WTC11 (cell line): ENCODE measurements at regions not wholly inside any gene's neighbourhood (a gene's known extent, or its start where the extent isn't known, plus 50 kb on each side); places are given as distances from the start of the nearest gene placed in this dataset.

ENCODE experiments used
- ATAC-seq: fragments of 200-7000 bp; cut with Tn5 transposase; 2 replicates; pipeline ENCODE4 v1.10.0; 2021; ENCODE audit warnings: mild to moderate bottlenecking, moderate library complexity
- CTCF ChIA-PET: fragments of 300-600 bp; sonication (Branson Sonifier 250); formaldehyde crosslinking; loops from one replicate; lab custom pipeline; 2021; ENCODE audit warnings: antibody characterized with exemption; lab: Charles Lee
- POLR2A ChIA-PET: fragments of 350-600 bp; sonication (Branson Sonifier 250); formaldehyde crosslinking; loops from one replicate; lab custom pipeline; 2021; ENCODE audit warnings: antibody characterized with exemption; lab: Charles Lee
- DNase-seq: peaks from one replicate; pipeline ENCODE4 v3.0.0; 2021; ENCODE audit warnings: low spot score
- H3K27ac Mint-ChIP-seq: 2 replicates; pipeline ENCODE4 v1.8.0; 2021; ENCODE audit warnings: mixed read lengths
- H3K27me3 Mint-ChIP-seq: 2 replicates; pipeline ENCODE4 v1.8.0; 2021; ENCODE audit warnings: low read depth, mild to moderate bottlenecking, moderate library complexity, mixed read lengths
- H3K36me3 Mint-ChIP-seq: 2 replicates; pipeline ENCODE4 v1.8.0; 2021; ENCODE audit warnings: mixed read lengths
- H3K4me1 Mint-ChIP-seq: 2 replicates; pipeline ENCODE4 v1.8.0; 2022; ENCODE audit warnings: mixed read lengths
- H3K4me3 Mint-ChIP-seq: 2 replicates; pipeline ENCODE4 v1.8.0; 2021; ENCODE audit warnings: mild to moderate bottlenecking, moderate library complexity, mixed read lengths
- H3K9me3 Mint-ChIP-seq: 2 replicates; pipeline ENCODE4 v1.8.0; 2021; ENCODE audit warnings: mixed read lengths
- AFF4 ChIP-seq: sonication (generic); formaldehyde crosslinking; IDR thresholded peaks from 2 replicates; pipeline ENCODE4 v1.8.1; 2023; ENCODE audit warnings: mild to moderate bottlenecking, missing genetic modification reagents, borderline replicate concordance
- CREB1 ChIP-seq: sonication (generic); formaldehyde crosslinking; IDR thresholded peaks from 2 replicates; pipeline ENCODE4 v1.8.0; 2023; ENCODE audit warnings: mild to moderate bottlenecking, missing genetic modification reagents
- ELF4 ChIP-seq: sonication (generic); formaldehyde crosslinking; IDR thresholded peaks from 2 replicates; pipeline ENCODE4 v1.8.1; 2022; ENCODE audit warnings: low read depth, mild to moderate bottlenecking, moderate library complexity, missing genetic modification reagents
- EMX1 ChIP-seq: fragments of 250-450 bp; sonication (Bioruptor Pico); IDR thresholded peaks from 2 replicates; pipeline ENCODE4 v1.8.0; 2021; ENCODE audit warnings: mild to moderate bottlenecking
- MYBL2 ChIP-seq: sonication (generic); formaldehyde crosslinking; IDR thresholded peaks from 2 replicates; pipeline ENCODE4 v1.8.1; 2023; ENCODE audit warnings: mild to moderate bottlenecking, moderate library complexity, missing genetic modification reagents
- NFE2L1 ChIP-seq: sonication (generic); formaldehyde crosslinking; IDR thresholded peaks from 2 replicates; pipeline ENCODE4 v1.8.1; 2023; ENCODE audit warnings: missing genetic modification reagents
- RORB ChIP-seq: fragments of 250-450 bp; sonication (Bioruptor Pico); IDR thresholded peaks from 2 replicates; pipeline ENCODE4 v1.9.0; 2021; ENCODE audit warnings: mild to moderate bottlenecking
- ZBTB21 ChIP-seq: sonication (generic); formaldehyde crosslinking; IDR thresholded peaks from 2 replicates; pipeline ENCODE4 v1.8.1; 2023; ENCODE audit warnings: mild to moderate bottlenecking, missing genetic modification reagents, borderline replicate concordance
- ZBTB43 ChIP-seq: sonication (generic); formaldehyde crosslinking; IDR thresholded peaks from 2 replicates; pipeline ENCODE4 v1.8.1; 2023; ENCODE audit warnings: mild to moderate bottlenecking, missing genetic modification reagents
- ZNF121 ChIP-seq: sonication (generic); formaldehyde crosslinking; IDR thresholded peaks from 2 replicates; pipeline ENCODE4 v1.8.0; 2023; ENCODE audit warnings: missing genetic modification reagents
- ZNF138 ChIP-seq: sonication (generic); formaldehyde crosslinking; conservative IDR thresholded peaks from 2 replicates; pipeline ENCODE4 v1.8.1; 2022; ENCODE audit warnings: mild to moderate bottlenecking, moderate library complexity, missing genetic modification reagents
- ZNF219 ChIP-seq: sonication (generic); formaldehyde crosslinking; IDR thresholded peaks from 2 replicates; pipeline ENCODE4 v1.8.0; 2023; ENCODE audit warnings: missing genetic modification reagents, mild to moderate bottlenecking, borderline replicate concordance
- ZNF232 ChIP-seq: sonication (generic); formaldehyde crosslinking; IDR thresholded peaks from 2 replicates; pipeline ENCODE4 v1.8.0; 2022; ENCODE audit warnings: mild to moderate bottlenecking, missing genetic modification reagents
- ZNF396 ChIP-seq: fragments of 250-450 bp; sonication (Bioruptor Pico); IDR thresholded peaks from 2 replicates; pipeline ENCODE4 v1.8.0; 2021; ENCODE audit warnings: mild to moderate bottlenecking, moderate library complexity, borderline replicate concordance
- ZNF425 ChIP-seq: fragments of 250-450 bp; sonication (Bioruptor Pico); conservative IDR thresholded peaks from 2 replicates; pipeline ENCODE4 v1.9.0; 2021; ENCODE audit warnings: mild to moderate bottlenecking
- ZNF671 ChIP-seq: fragments of 250-450 bp; sonication (Bioruptor Pico); IDR thresholded peaks from 2 replicates; pipeline ENCODE4 v1.8.0; 2021; ENCODE audit warnings: mild to moderate bottlenecking
- TF ChIP-seq, protein P1 (sequence below): sonication (generic); formaldehyde crosslinking; IDR thresholded peaks from 2 replicates; pipeline ENCODE4 v1.8.1; 2023; ENCODE audit warnings: mild to moderate bottlenecking, missing genetic modification reagents
- TF ChIP-seq, protein P2 (sequence below): sonication (generic); formaldehyde crosslinking; IDR thresholded peaks from 2 replicates; pipeline ENCODE4 v1.8.1; 2022; ENCODE audit warnings: mild to moderate bottlenecking, missing genetic modification reagents, moderate library complexity, borderline replicate concordance
- TF ChIP-seq, protein P3 (sequence below): sonication (generic); formaldehyde crosslinking; IDR thresholded peaks from 2 replicates; pipeline ENCODE4 v1.8.0; 2023; ENCODE audit warnings: missing genetic modification reagents

DNA sequence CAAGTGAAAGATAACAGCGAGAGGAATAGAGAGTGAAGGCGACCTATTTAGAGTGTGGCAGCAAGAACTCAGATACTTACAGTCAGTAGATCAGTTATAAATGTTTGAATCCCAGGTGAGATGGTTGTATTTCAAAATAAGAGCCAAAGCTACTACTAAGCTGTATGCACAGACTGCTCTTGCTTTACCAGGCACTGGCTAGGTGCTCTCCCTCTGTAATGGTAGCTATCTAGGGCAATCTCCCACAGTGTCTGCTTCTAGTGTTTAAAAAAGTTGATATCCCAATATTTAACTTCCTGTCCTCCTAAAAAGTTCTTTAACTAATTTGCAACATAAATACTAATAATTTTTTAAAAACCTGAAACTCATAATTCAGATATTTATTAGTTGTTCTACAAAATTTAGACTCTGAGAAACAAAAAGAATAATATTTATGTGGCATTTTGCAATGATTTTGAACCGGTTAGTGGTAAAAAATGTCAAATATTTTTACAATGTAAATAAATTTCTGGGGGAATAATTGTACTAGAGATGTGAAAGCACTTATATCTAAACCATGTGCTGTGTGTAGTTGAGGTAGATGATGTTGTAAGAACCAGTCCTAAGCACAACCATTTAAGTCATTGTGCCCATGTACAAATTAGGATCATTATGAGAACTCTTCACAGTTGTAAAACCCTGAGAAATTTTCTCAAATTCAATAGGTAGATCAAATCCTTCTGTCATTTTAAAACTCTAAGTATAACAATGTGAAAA, 349.3 kb upstream of the SEMA3D start (continued):
- TF ChIP-seq, protein P1, sequence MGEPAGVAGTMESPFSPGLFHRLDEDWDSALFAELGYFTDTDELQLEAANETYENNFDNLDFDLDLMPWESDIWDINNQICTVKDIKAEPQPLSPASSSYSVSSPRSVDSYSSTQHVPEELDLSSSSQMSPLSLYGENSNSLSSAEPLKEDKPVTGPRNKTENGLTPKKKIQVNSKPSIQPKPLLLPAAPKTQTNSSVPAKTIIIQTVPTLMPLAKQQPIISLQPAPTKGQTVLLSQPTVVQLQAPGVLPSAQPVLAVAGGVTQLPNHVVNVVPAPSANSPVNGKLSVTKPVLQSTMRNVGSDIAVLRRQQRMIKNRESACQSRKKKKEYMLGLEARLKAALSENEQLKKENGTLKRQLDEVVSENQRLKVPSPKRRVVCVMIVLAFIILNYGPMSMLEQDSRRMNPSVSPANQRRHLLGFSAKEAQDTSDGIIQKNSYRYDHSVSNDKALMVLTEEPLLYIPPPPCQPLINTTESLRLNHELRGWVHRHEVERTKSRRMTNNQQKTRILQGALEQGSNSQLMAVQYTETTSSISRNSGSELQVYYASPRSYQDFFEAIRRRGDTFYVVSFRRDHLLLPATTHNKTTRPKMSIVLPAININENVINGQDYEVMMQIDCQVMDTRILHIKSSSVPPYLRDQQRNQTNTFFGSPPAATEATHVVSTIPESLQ (CRISPR knock-in tag), result no peak

DNA sequence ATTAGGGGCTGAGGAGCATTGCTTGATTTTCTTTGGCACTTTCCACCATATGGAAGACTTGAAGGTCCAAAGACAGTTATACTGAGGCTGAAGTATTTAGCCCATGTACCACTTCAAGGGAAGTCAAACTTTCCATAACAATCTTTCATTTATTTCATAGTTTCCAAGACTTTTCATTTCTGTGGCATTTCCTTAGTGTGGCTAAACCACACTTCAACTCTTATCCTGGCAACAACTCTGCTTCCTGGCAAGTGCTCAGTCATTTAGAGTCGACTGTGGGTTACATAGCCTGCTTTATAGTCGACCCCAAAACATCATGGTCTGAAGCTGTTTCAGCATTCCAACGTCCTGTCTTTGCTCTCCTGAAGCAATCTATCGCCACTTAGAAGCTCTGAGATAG, 343.0 kb upstream of the SEMA3D start:
- no peaks in the 10 kb centered on the region for H3K36me3 Mint-ChIP-seq
- ChIA-PET POLR2A (no interaction called here), CTCF (no interaction called here)
- no peak for ATAC-seq
- TF ChIP-seq ZNF121, result no peak
- H3K27me3 Mint-ChIP-seq, result no peaks in the 10 kb centered on the region
- no peaks in the 10 kb centered on the region for H3K4me1 Mint-ChIP-seq
- H3K9me3 Mint-ChIP-seq, result no peaks in the 10 kb centered on the region
- DNase-seq, result no peak
- no peak overlapping the region for H3K4me3 Mint-ChIP-seq
- no peak overlapping the region; the same call in 1 of the 2 replicates for H3K27ac Mint-ChIP-seq

DNA sequence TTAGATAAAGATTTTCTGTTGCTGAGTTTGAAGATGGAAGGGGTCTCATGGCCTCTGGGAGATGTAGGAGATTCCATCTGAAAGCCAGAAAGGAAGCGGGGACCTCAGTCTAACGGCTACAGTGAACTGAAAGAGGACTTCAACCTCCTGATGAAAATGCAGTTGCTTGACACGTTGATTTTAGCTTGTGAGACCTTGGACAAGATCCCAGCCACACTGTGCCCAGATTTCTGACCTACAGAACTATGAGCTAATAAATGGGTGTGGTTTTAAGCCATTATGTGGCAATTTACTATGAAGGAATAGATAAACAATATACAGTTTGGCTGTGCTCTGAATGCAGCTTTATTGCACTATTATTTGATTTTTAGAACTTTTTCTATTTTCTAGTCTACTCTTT, 342.3 kb upstream of the SEMA3D start:
- ATAC-seq (no peak), DNase-seq (no peak)
- H3K4me3 Mint-ChIP-seq, result no peak overlapping the region
- no peaks in the 10 kb centered on the region for H3K4me1 Mint-ChIP-seq
- H3K9me3 Mint-ChIP-seq, result no peaks in the 10 kb centered on the region
- POLR2A ChIA-PET, result no interaction called here
- no peak overlapping the region for H3K27ac Mint-ChIP-seq
- no peaks in the 10 kb centered on the region for H3K36me3 Mint-ChIP-seq
- H3K27me3 Mint-ChIP-seq, result no peaks in the 10 kb centered on the region
- CTCF ChIA-PET, result no interaction called here
- TF ChIP-seq ZNF671 (CRISPR knock-in tag) (no peak), ZNF232 (CRISPR knock-in tag) (no peak), CREB1 (CRISPR knock-in tag) (no peak), RORB (no peak), EMX1 (CRISPR knock-in tag) (no peak), ZNF219 (CRISPR knock-in tag) (no peak), ZNF396 (CRISPR knock-in tag) (no peak), AFF4 (CRISPR knock-in tag) (no peak), ZNF138 (CRISPR knock-in tag) (no peak)

- CTCF ChIA-PET, result no interaction called here
- H3K4me3 Mint-ChIP-seq, result no peak overlapping the region
- H3K27ac Mint-ChIP-seq, result no peak overlapping the region
- POLR2A ChIA-PET, result no interaction called here
- H3K36me3 Mint-ChIP-seq, result no peaks in the 10 kb centered on the region
- ATAC-seq, result no peak
- H3K27me3 Mint-ChIP-seq, result no peaks in the 10 kb centered on the region
- H3K9me3 Mint-ChIP-seq, result no peaks in the 10 kb centered on the region
- no peak for DNase-seq
- no peaks in the 10 kb centered on the region for H3K4me1 Mint-ChIP-seq
- no peak for TF ChIP-seq ZBTB43 (CRISPR knock-in tag)
- TF ChIP-seq ELF4, result no peak
- no peak for TF ChIP-seq NFE2L1 (CRISPR knock-in tag)
- TF ChIP-seq ZNF425 (CRISPR knock-in tag), result no peak
- TF ChIP-seq, protein P2, sequence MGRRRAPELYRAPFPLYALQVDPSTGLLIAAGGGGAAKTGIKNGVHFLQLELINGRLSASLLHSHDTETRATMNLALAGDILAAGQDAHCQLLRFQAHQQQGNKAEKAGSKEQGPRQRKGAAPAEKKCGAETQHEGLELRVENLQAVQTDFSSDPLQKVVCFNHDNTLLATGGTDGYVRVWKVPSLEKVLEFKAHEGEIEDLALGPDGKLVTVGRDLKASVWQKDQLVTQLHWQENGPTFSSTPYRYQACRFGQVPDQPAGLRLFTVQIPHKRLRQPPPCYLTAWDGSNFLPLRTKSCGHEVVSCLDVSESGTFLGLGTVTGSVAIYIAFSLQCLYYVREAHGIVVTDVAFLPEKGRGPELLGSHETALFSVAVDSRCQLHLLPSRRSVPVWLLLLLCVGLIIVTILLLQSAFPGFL (CRISPR knock-in tag), result no peak
- no peak for TF ChIP-seq MYBL2 (CRISPR knock-in tag)
- no peak for TF ChIP-seq ZBTB21 (CRISPR knock-in tag)
- TF ChIP-seq, protein P3, sequence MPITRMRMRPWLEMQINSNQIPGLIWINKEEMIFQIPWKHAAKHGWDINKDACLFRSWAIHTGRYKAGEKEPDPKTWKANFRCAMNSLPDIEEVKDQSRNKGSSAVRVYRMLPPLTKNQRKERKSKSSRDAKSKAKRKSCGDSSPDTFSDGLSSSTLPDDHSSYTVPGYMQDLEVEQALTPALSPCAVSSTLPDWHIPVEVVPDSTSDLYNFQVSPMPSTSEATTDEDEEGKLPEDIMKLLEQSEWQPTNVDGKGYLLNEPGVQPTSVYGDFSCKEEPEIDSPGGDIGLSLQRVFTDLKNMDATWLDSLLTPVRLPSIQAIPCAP (CRISPR knock-in tag), result no peak
- no peak for TF ChIP-seq ZNF219 (CRISPR knock-in tag)
These were observed 341.7 kb upstream of the SEMA3D start for GRCh38 chr7:85528581-85528980.
